ENCODE measurements at regions not wholly inside any gene's neighbourhood (a gene's known extent, or its start where the extent isn't known, plus 50 kb on each side); places are given as distances from the start of the nearest gene placed in this dataset.
A peak's percentile ranks its signal among the peaks of the same experiment; 100 is the strongest.

DNA sequence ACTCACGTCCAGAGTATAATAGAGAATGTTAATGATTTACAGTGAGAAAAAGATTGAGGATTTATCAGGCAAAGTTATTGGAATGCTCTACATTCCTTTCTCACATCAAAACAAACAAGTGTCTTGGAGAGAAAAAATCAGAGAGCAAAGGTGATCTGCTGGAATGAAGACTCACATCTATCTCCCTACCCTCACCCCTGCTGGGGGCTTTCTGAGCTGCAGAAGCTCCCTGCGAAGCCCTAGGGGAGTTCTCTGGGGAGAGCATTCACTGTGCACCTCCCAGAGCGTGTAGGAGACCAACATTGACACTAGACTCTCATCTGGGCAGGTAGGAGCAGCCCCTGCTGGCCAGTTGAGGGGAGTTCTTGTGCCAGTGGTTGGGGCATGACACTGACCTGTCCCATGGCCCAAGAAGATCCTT lies 76.6 kb upstream of the ADAMTS16 start:
- Histone ChIP-seq H3K4ac (ENCODE audit: low read depth, low read length) (no peak overlapping the region), H2BK120ac (ENCODE audit: low read depth, low read length, poor library complexity, severe bottlenecking) (no peak overlapping the region), H3K79me1 (ENCODE audit: insufficient read depth, low read depth, low read length, poor library complexity, severe bottlenecking) (no peaks in the 10 kb centered on the region), H2BK20ac (ENCODE audit: low read depth, low read length, poor library complexity, severe bottlenecking) (no peak overlapping the region), H2BK12ac (ENCODE audit: insufficient read length, low read depth, low read length) (no peak overlapping the region), H2AFZ (ENCODE audit: low read length) (no peak overlapping the region), H2BK5ac (ENCODE audit: insufficient read length, low read length) (no peak overlapping the region), H3K56ac (ENCODE audit: insufficient read length, low read depth, low read length) (no peak overlapping the region), H3K14ac (ENCODE audit: insufficient read depth, low read length) (no peak overlapping the region), H3K27me3 (ENCODE audit: insufficient read depth, low read length) (no peaks in the 10 kb centered on the region), H3T11ph (ENCODE audit: low read length) (no peak overlapping the region), H3K9ac (ENCODE audit: extremely low read depth, insufficient read length, low read length) (no peak overlapping the region), H3K79me2 (ENCODE audit: insufficient read depth, low read length) (no peaks in the 10 kb centered on the region), H4K20me1 (ENCODE audit: control insufficient read depth, insufficient read depth, insufficient read length) (no peaks in the 10 kb centered on the region), H3K4me1 (ENCODE audit: insufficient read depth, low read length) (no peaks in the 10 kb centered on the region), H4K91ac (ENCODE audit: insufficient read length, low read depth, low read length) (no peak overlapping the region), H3K23ac (ENCODE audit: insufficient read length, low read depth, low read length) (no peak overlapping the region), H4K5ac (ENCODE audit: insufficient read length, low read depth, low read length) (no peak overlapping the region), H2BK15ac (ENCODE audit: low read depth, low read length) (no peak overlapping the region), H2AK5ac (ENCODE audit: insufficient read length, low read length) (no peak overlapping the region), H3K23me2 (ENCODE audit: insufficient read length, low read depth, low read length, poor library complexity, severe bottlenecking) (no peaks in the 10 kb centered on the region), H3K27ac (ENCODE audit: insufficient read length, low read depth, low read length) (no peak overlapping the region), H3K18ac (ENCODE audit: insufficient read length, low read depth, low read length) (no peak overlapping the region), H3K4me2 (ENCODE audit: insufficient read depth, insufficient read length, low read length) (no peak overlapping the region), H3K9me3 (ENCODE audit: control insufficient read depth, low read depth, low read length) (no peaks in the 10 kb centered on the region), H4K8ac (replicated peaks; ENCODE audit: insufficient read length, low read depth, low read length) (no peak overlapping the region)
- Mint-ChIP-seq H3K4me3 (no peak overlapping the region), H3K27ac (no peak overlapping the region), H3K9me3 (peaks cover 0 to 3% of the 10 kb centered on the region in 2 experiments; a peak in 2 of 5 replicates), H3K4me1 (peaks cover 0 to 5% of the 10 kb centered on the region in 2 experiments; a peak in 1 of 4 replicates), H3K27me3 (ENCODE audit: low read depth) (peaks cover 4% of the 10 kb centered on the region; the same call in 1 of the 2 replicates), H3K36me3 (ENCODE audit: insufficient read depth in 1 of 3, low read depth in 3 of 3) (no peaks in the 10 kb centered on the region; a peak in 1 of 7 replicates)
- DNase-seq, result peak; percentile 48
- TF ChIP-seq, protein P1, sequence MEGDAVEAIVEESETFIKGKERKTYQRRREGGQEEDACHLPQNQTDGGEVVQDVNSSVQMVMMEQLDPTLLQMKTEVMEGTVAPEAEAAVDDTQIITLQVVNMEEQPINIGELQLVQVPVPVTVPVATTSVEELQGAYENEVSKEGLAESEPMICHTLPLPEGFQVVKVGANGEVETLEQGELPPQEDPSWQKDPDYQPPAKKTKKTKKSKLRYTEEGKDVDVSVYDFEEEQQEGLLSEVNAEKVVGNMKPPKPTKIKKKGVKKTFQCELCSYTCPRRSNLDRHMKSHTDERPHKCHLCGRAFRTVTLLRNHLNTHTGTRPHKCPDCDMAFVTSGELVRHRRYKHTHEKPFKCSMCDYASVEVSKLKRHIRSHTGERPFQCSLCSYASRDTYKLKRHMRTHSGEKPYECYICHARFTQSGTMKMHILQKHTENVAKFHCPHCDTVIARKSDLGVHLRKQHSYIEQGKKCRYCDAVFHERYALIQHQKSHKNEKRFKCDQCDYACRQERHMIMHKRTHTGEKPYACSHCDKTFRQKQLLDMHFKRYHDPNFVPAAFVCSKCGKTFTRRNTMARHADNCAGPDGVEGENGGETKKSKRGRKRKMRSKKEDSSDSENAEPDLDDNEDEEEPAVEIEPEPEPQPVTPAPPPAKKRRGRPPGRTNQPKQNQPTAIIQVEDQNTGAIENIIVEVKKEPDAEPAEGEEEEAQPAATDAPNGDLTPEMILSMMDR (conservative IDR thresholded peaks at IDR 0.05), result peak; percentile 55
- WGBS (ENCODE audit: extremely low coverage, insufficient read length, low lambda C conversion rate), result no CpG with 5 or more reads among the region's 3 CpGs

Measured in H9 (cell line).